Mucosa of rectum (tissue), 2 donors: ENCODE measurements at regions not wholly inside any gene's neighbourhood (a gene's known extent, or its start where the extent isn't known, plus 50 kb on each side); places are given as distances from the start of the nearest gene placed in this dataset.

Source experiments
- H3K27ac ChIP-seq, 2 donors: one replicate each; pipeline ENCODE4 v1.7.0; 2013; ENCODE audit warnings: inconsistent platforms in 2 of 2, low read depth in 2 of 2, low read length in 2 of 2
- H3K27me3 ChIP-seq, 2 donors: one replicate each; pipeline ENCODE4 v1.7.0; 2013; ENCODE audit warnings: low read length in 2 of 2; ENCODE audit not compliant: control insufficient read depth in 2 of 2, insufficient read depth in 2 of 2
- H3K36me3 ChIP-seq, 2 donors: one replicate each; pipeline ENCODE4 v1.7.0; 2013; ENCODE audit warnings: low read length in 2 of 2; ENCODE audit not compliant: control insufficient read depth in 2 of 2, insufficient read depth in 2 of 2
- H3K4me1 ChIP-seq, 2 donors: one replicate each; pipeline ENCODE4 v1.7.0; 2013; ENCODE audit warnings: low read length in 2 of 2, mild to moderate bottlenecking in 1 of 2; ENCODE audit not compliant: control insufficient read depth in 2 of 2, insufficient read depth in 2 of 2
- H3K4me3 ChIP-seq, 2 donors: one replicate each; pipeline ENCODE4 v1.7.0; 2013; ENCODE audit warnings: low read length in 2 of 2
- H3K9ac ChIP-seq, 2 donors: one replicate each; pipeline ENCODE4 v1.7.0; 2013; ENCODE audit warnings: low read length in 2 of 2, low read depth in 1 of 2, mild to moderate bottlenecking in 1 of 2
- H3K9me3 ChIP-seq, 2 donors: one replicate each; pipeline ENCODE4 v1.7.0; 2013; ENCODE audit warnings: low read length in 2 of 2; ENCODE audit not compliant: control insufficient read depth in 2 of 2
- donor health status: healthy.
- donor health status: Normal muscosa, but diverticular disease.

DNA sequence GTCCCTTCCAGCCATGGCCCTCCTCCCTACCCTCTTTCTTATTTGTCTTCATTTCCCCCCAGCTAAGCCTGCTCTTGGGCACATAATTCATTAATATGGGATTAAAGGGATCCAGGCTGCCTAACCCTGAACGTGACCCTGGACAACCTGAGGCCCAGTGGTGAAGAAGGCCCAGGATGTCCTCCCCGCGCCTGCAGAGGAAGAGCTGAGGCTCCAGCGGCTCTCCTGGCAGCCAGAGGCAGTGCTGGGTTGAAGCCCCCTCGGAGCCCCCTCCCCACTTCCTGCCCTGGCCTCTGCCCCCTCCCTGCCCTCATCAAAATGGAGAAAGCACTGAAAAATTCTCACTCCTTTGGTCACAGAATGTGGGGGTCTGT is 96.5 kb upstream of the ATP2B2 start:
- Histone ChIP-seq H3K9ac (no peak overlapping the region), H3K4me3 (no peak overlapping the region), H3K36me3 (no peaks in the 10 kb centered on the region), H3K9me3 (no peaks in the 10 kb centered on the region), H3K27me3 (no peaks in the 10 kb centered on the region), H3K27ac (no peak overlapping the region), H3K4me1 (no peaks in the 10 kb centered on the region)

DNA sequence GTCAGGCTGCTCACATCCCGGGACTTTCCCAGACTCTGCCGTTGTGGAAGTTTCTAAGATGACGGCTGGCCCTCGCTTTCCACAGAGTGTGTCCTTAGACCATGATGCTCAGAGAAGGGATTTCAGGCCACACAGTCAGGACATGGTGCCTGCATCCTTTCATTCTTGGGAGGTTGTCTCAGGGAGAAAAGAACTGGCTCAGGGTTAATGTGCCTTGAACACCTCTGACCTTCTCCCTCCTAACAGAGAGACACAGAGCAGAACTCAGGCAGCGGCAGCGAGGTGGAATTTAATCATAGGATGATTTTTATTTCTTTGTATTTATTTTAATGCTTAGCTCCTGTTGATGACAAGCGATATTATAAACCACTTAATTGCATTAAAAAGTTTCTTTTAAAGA is 96.9 kb upstream of the ATP2B2 start:
- Histone ChIP-seq H3K27ac (no peak overlapping the region), H3K4me3 (no peak overlapping the region), H3K4me1 (no peaks in the 10 kb centered on the region), H3K9me3 (no peaks in the 10 kb centered on the region), H3K36me3 (no peaks in the 10 kb centered on the region), H3K27me3 (no peaks in the 10 kb centered on the region), H3K9ac (no peak overlapping the region)

DNA sequence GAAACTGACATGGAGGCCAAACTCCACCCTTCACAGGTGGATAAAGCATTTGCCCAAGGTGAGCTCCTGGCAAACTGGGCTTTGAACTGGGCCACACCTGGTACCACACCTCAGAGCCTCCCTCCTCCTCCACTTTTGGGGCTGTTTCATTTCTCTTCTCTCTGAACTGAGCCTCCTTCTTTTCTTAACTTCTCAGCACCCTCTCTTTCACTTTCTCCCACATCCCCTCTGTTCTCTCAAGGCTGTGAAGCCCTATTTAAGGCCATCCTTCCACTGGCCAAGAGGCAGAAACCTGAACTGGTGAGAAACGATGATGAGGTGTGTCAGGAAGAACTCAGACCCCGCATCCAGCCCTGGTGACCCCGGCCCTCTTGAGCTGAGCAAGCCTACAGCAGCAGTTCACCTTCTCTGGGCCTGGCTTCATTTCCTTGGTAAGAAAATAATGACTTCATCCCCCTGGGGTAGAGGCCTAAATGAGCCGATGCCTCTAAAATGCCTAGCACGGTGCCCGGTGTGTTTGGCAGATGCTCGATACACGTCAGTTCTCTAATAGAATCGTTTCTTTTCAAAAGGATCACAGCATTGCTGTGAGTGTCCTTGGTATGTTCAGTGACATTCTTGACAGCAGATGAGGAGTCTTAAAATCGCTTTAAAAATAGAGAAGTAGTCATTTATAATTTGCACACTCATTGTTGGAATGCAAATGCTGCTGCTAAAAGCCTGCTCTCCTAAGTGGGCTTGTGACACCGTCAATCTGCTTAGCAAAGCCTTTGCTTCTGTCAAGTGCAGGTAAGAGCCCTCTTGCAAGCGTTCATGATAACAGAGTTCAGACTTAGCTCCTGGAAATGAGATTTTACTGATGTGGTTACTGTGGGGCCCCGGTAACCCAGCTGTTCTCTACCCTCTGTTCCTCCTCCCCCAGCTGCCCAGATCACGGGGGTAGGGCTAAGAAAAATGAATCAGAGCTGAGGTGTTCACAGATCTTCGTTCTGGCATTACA is 97.7 kb upstream of the ATP2B2 start:
- Histone ChIP-seq H3K4me3 (no peak overlapping the region), H3K9me3 (no peaks in the 10 kb centered on the region), H3K9ac (no peak overlapping the region), H3K27ac (no peak overlapping the region), H3K36me3 (no peaks in the 10 kb centered on the region), H3K4me1 (no peaks in the 10 kb centered on the region), H3K27me3 (no peaks in the 10 kb centered on the region)

DNA sequence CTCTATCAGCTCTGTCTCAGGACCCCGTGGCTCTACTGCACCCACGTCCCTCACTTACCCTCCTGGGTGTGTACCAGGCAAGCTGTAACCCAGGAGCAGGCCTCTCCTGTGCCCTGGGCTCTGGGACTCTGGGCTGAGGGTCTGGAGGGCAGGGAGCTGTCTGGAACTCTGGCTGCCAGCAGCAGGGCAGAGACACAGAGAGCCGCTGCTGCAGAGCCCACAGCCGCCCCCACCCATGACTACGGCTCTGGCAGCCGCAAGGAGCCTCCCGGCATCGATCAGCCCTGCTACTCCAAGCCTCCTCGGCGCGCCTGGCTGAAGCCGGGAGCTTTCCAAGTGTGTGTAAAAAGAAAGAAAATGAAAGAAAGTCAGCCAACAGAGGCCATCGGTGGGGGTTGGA is 103.7 kb upstream of the ATP2B2 start:
- Histone ChIP-seq H3K9me3 (no peaks in the 10 kb centered on the region), H3K4me3 (no peak overlapping the region), H3K27me3 (no peaks in the 10 kb centered on the region), H3K9ac (no peak overlapping the region), H3K36me3 (no peaks in the 10 kb centered on the region), H3K27ac (no peak overlapping the region), H3K4me1 (no peaks in the 10 kb centered on the region)

DNA sequence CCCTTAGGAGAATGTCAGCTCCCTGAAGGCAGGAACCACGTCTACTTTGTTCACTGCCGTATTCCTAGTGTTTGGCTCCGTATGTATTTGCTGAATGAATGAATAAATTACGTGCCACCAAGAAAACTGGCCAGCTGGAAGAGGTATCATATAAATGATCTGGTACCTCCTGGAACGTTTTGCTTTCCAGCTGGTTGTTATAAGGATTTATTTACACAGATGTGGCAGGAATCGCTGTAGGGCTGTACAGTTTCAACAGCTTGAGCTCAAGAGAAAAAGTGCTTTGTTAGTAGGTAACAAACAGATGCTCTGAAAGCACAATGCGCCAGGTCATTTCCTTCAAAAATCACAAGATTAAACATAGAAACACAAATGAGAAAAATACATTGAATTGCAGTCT is 108.8 kb upstream of the ATP2B2 start:
- Histone ChIP-seq H3K27me3 (peaks cover 0 to 7% of the 10 kb centered on the region in 2 donors), H3K9me3 (no peaks in the 10 kb centered on the region), H3K4me3 (no peak overlapping the region), H3K9ac (no peak overlapping the region), H3K27ac (no peak overlapping the region), H3K4me1 (no peaks in the 10 kb centered on the region), H3K36me3 (no peaks in the 10 kb centered on the region)

DNA sequence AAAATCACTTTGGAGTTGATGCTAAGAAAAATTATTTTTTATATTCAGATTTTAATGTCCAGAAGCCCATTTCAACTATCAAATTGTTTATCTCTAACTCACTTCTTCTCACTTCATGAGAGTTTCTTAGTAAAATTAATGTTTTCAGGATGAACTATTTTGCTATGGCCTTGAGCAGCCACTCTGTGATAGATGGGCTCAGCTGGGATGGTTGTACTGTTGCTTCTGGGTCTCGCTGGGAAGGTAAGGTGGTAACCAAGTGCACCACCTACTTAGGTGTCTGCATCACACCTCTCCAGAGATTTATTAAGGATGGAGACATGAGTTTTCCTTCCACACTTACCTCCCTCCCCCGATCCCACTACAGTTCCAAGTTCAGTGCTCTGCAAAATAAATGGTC is 110.3 kb upstream of the ATP2B2 start:
- Histone ChIP-seq H3K27ac (no peak overlapping the region), H3K4me3 (no peak overlapping the region), H3K27me3 (peaks cover 0 to 7% of the 10 kb centered on the region in 2 donors), H3K4me1 (no peaks in the 10 kb centered on the region), H3K9me3 (no peaks in the 10 kb centered on the region), H3K36me3 (no peaks in the 10 kb centered on the region), H3K9ac (no peak overlapping the region)

DNA sequence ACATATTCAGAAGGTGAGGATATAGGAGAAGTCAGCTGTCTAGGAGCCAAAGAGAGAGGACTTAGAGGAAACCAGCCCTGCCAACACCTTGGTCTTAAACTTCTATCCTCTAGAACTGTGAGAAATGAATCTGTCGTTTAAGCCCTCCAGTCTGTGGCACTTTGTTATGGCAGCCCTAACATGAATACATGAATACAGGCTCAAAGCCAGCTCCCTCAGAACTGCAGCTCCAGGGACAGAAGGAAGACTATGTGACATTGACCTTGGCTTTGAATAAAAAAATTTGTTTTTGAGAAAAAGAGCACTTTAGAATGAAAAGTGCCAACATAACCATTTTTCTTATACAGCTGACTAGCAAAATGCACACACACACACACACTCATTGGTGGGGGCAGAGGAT is 110.9 kb upstream of the ATP2B2 start:
- Histone ChIP-seq H3K36me3 (no peaks in the 10 kb centered on the region), H3K4me1 (no peaks in the 10 kb centered on the region), H3K27me3 (peaks cover 0 to 7% of the 10 kb centered on the region in 2 donors), H3K9me3 (no peaks in the 10 kb centered on the region), H3K4me3 (no peak overlapping the region), H3K9ac (no peak overlapping the region), H3K27ac (no peak overlapping the region)

DNA sequence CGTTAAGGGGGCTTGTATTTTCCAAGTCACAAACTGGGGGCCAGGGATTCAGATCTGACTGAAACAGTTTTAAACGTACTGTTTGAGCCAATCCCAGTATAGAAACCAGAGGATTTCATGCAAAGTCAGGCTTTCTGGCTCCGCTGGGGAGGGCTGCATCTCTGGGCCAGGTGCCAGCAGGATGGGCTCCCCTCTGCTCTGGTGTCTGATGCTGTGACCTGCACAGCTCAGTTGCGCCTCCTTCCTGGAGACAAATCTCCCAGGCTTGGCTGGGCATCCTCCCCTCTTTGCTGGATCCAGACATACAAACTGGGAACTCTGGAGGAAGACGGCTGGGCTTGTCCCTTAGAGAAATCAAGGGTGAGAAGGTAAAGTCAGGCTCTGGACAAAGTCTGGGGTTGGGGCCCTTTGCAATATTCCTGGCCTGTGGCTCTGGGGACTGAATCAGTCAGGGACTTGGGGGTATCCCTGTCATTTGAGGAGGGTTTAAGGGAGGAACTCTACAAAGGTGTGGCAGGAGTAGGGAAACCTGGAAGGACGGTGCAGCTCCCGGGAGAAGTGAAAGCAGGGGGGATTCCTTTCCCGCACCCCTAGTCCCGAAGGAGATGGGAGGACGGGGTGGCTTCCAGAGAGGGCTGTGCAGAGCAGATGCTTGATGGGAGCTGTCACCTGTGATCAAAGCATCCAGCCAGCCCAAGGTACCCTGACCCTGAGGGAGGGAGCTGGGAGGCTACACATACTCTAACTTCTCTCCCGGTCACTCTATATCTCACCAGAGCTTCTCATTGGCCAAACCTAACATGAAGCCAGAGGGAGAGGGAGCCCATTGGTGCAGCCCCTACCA is 114.8 kb upstream of the ATP2B2 start:
- no peaks in the 10 kb centered on the region for H3K36me3 ChIP-seq
- H3K4me1 ChIP-seq: no peaks in the 10 kb centered on the region
- H3K27me3 ChIP-seq: peaks cover 0 to 7% of the 10 kb centered on the region in 2 donors
- no peaks in the 10 kb centered on the region for H3K9me3 ChIP-seq
- no peak overlapping the region for H3K9ac ChIP-seq
- no peak overlapping the region for H3K4me3 ChIP-seq
- no peak overlapping the region for H3K27ac ChIP-seq

DNA sequence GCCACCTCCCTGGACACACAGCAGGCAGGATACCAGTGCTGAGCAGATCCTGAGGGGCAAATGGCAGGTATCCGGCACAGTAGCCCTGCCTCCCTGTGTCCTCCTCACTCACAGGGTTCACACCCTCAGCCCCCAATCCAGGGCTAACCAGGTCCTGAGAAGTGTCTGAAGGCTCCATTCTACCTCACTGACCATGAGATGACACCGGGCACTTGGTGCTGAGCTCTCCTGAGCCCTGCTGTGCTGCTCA is 115.4 kb upstream of the ATP2B2 start:
- H3K36me3 ChIP-seq: no peaks in the 10 kb centered on the region
- H3K27ac ChIP-seq: no peak overlapping the region
- H3K4me3 ChIP-seq: no peak overlapping the region
- no peaks in the 10 kb centered on the region for H3K4me1 ChIP-seq
- no peak overlapping the region for H3K9ac ChIP-seq
- H3K9me3 ChIP-seq: no peaks in the 10 kb centered on the region
- H3K27me3 ChIP-seq: peaks cover 0 to 4% of the 10 kb centered on the region in 2 donors

DNA sequence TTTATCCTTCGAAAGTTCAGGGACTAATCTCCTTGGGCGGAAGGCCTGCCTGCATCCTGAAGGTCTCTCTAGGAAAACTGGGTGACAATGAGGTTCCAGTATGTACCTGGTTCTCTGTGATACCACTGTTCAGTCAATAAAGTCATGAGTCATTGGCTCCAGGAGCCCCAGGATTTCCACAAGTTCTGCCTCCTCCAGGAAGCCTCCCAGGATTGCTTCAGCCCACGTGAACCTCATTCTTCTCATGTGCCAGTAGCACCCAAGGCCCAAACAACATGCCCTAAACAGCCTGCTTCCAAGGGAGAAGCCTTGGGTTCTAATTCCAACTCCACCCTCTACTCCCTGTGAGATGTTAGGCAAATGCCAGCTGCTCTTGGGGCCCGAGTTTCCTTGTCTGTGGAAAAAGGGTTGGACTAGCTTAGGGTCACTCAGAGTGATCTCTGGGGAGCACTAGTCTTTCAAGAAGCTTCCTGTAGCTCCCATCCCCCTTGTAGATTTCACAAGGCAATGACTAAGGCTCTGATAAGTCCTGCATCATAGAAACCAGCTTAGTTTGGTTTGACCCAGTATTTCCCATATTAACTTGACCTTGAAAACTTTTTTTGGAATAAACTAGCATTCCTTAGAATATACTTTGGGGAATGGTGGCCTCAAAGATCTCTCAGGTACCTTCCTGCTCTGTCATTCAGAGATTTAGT is 118.3 kb upstream of the ATP2B2 start:
- Histone ChIP-seq H3K27me3 (no peaks in the 10 kb centered on the region), H3K36me3 (no peaks in the 10 kb centered on the region), H3K9me3 (no peaks in the 10 kb centered on the region), H3K9ac (no peak overlapping the region), H3K4me3 (no peak overlapping the region), H3K4me1 (no peaks in the 10 kb centered on the region), H3K27ac (no peak overlapping the region)
